GM12878 (cell line): ENCODE measurements at regions not wholly inside any gene's neighbourhood (a gene's known extent, or its start where the extent isn't known, plus 50 kb on each side); places are given as distances from the start of the nearest gene placed in this dataset.

ENCODE experiments used
- ATAC-seq: fragments of 200-7000 bp; cut with Tn5 transposase; 3 replicates; pipeline ENCODE4 v1.9.1; 2020; ENCODE audit warnings: mild to moderate bottlenecking, moderate library complexity
- BruUV-seq: library from RNA; stranded (reverse); fragments of 400-500 nt; replicated peaks from 2 replicates; lab custom pipeline; 2021; lab: Mats Ljungman, UMichigan
- CTCF ChIA-PET: fragments of 300-600 bp; sonication (Branson Sonifier 250); formaldehyde crosslinking; extraction: SDS; loops from one replicate; lab custom pipeline; 2021; ENCODE audit warnings: inconsistent platforms; lab: Yijun Ruan, JAX
- POLR2A ChIA-PET: fragments of 350-600 bp; formaldehyde crosslinking; extraction: SDS; loops from one replicate; lab custom pipeline; 2021; ENCODE audit warnings: inconsistent platforms; lab: Charles Lee
- RAD21 ChIA-PET: fragments of 300-600 bp; sonication (Branson Sonifier 250); formaldehyde crosslinking; loops from one replicate; lab custom pipeline; 2023; ENCODE audit warnings: antibody characterized with exemption; ENCODE audit not compliant: unreplicated experiment; lab: Charles Lee
- SMC1A ChIA-PET: fragments of 300-600 bp; sonication (Branson Sonifier 250); formaldehyde crosslinking; loops from one replicate; lab custom pipeline; 2023; ENCODE audit not compliant: unreplicated experiment, uncharacterized antibody; lab: Charles Lee
- DNase-seq: peaks from one replicate; pipeline ENCODE4 v3.0.0-alpha.2; 2011; ENCODE audit warnings: low read depth, low spot score
- FAIRE-seq: peaks from 3 replicates; lab custom pipeline; 2011; peaks lifted over from hg19 to GRCh38; lab: Jason Lieb, UNC
- H2AFZ ChIP-seq: 2 replicates; pipeline ENCODE4 v1.6.0; 2011; ENCODE audit warnings: low read depth, low read length, control low read depth; ENCODE audit not compliant: control insufficient read depth
- H3K27ac ChIP-seq: 2 replicates; pipeline ENCODE4 v1.5.1; 2011; ENCODE audit warnings: control low read depth; ENCODE audit not compliant: control insufficient read depth, insufficient read depth
- H3K27me3 ChIP-seq, 2 experiments: replicated peaks in 1 of 2; 2 replicates each; pipeline versions ENCODE4 v1.6.0 to v1.6.1; 2011; ENCODE audit warnings: low read length in 1 of 2; ENCODE audit not compliant: control insufficient read depth in 2 of 2, insufficient read depth in 2 of 2
- H3K36me3 ChIP-seq, 2 experiments: 2 replicates each; pipeline ENCODE4 v1.5.1; 2011; ENCODE audit warnings: low read length in 1 of 2; ENCODE audit not compliant: control insufficient read depth in 2 of 2, insufficient read depth in 2 of 2
- H3K4me1 ChIP-seq: 2 replicates; pipeline ENCODE4 v1.6.1; 2011; ENCODE audit warnings: mild to moderate bottlenecking, low read length, moderate library complexity, mixed read lengths; ENCODE audit not compliant: control insufficient read depth, insufficient read depth
- H3K4me2 ChIP-seq: 2 replicates; pipeline ENCODE4 v1.6.0; 2011; ENCODE audit warnings: control low read depth; ENCODE audit not compliant: control insufficient read depth, insufficient read depth
- H3K4me3 ChIP-seq: fragments of 200-600 bp; sonication (generic); 2 replicates; pipeline ENCODE4 v1.5.1; 2016
- H3K79me2 ChIP-seq: 2 replicates; pipeline ENCODE4 v1.6.0; 2011; ENCODE audit warnings: low read length; ENCODE audit not compliant: control insufficient read depth, insufficient read depth
- H3K9ac ChIP-seq: 2 replicates; pipeline ENCODE4 v1.8.0; 2011; ENCODE audit warnings: low read length, control low read depth, mixed read lengths; ENCODE audit not compliant: control insufficient read depth, insufficient read depth
- H3K9me3 ChIP-seq: replicated peaks from 3 replicates; pipeline ENCODE4 v1.5.1; 2011; ENCODE audit warnings: mild to moderate bottlenecking, low read length; ENCODE audit not compliant: control insufficient read depth, insufficient read depth
- H4K20me1 ChIP-seq: 2 replicates; pipeline ENCODE4 v1.6.0; 2011; ENCODE audit not compliant: control insufficient read depth, insufficient read depth
- CEBPZ ChIP-seq: fragments of 150-350 bp; IDR thresholded peaks from 2 replicates; pipeline ENCODE4 v1.6.1; 2016; ENCODE audit warnings: low read depth, low read length
- CREM ChIP-seq: IDR thresholded peaks from 2 replicates; pipeline ENCODE4 v1.6.1; 2014; ENCODE audit warnings: antibody characterized with exemption, low read depth
- E2F8 ChIP-seq: fragments of 450-650 bp; IDR thresholded peaks from 2 replicates; pipeline ENCODE4 v1.6.1; 2018; ENCODE audit warnings: mild to moderate bottlenecking, low read depth, moderate library complexity; ENCODE audit not compliant: partially characterized antibody
- JUND ChIP-seq: IDR thresholded peaks from 2 replicates; pipeline ENCODE4 v1.6.1; 2012; ENCODE audit warnings: low read depth, mild to moderate bottlenecking, low read length, improper control_type of control experiment, moderate library complexity
- PAX8 ChIP-seq: fragments of 450-650 bp; IDR thresholded peaks from 2 replicates; pipeline ENCODE4 v1.6.1; 2017; ENCODE audit warnings: mild to moderate bottlenecking, moderate library complexity
- POLR2A ChIP-seq: IDR thresholded peaks from 2 replicates; pipeline ENCODE4 v1.6.1; 2011; ENCODE audit warnings: low read depth, mild to moderate bottlenecking, low read length
- RUNX3 ChIP-seq: IDR thresholded peaks from 2 replicates; pipeline ENCODE4 v1.6.1; 2012; ENCODE audit warnings: low read length, inconsistent platforms
- SMARCA5 ChIP-seq: fragments of 450-650 bp; IDR thresholded peaks from 2 replicates; pipeline ENCODE4 v1.6.1; 2017; ENCODE audit warnings: mild to moderate bottlenecking
- TCF12 ChIP-seq: IDR thresholded peaks from 2 replicates; pipeline ENCODE4 v1.6.1; 2011; ENCODE audit warnings: low read depth, mild to moderate bottlenecking, low read length
- ZNF217 ChIP-seq: fragments of 450-650 bp; IDR thresholded peaks from 2 replicates; pipeline ENCODE4 v1.6.1; 2017; ENCODE audit warnings: antibody characterized with exemption, mild to moderate bottlenecking
- WGBS: methylation state at CpG from one replicate; pipeline ENCODE4 v1.1.6; 2016; ENCODE audit warnings: low lambda C conversion rate; ENCODE audit not compliant: insufficient replicate concordance, insufficient coverage; ENCODE audit errors: missing lambda C conversion rate; 5-methylcytosine and 5-hydroxymethylcytosine counted together
- in situ Hi-C: fragments of 300-500 bp; cut with MboI; formaldehyde crosslinking; loops from 9 replicates; pipeline ENCODE4 v1.14.3; 2018; ENCODE audit warnings: mixed read lengths
- intact Hi-C: fragments of 100-400 bp; cut with micrococcal nuclease; formaldehyde crosslinking; loops from one replicate; pipeline ENCODE4 v1.14.2; 2022; ENCODE audit not compliant: unreplicated experiment
- TF ChIP-seq, protein P1 (sequence below): fragments of 450-650 bp; IDR thresholded peaks from 2 replicates; pipeline ENCODE4 v1.6.1; 2017; ENCODE audit warnings: low read depth, mild to moderate bottlenecking, moderate library complexity

DNA sequence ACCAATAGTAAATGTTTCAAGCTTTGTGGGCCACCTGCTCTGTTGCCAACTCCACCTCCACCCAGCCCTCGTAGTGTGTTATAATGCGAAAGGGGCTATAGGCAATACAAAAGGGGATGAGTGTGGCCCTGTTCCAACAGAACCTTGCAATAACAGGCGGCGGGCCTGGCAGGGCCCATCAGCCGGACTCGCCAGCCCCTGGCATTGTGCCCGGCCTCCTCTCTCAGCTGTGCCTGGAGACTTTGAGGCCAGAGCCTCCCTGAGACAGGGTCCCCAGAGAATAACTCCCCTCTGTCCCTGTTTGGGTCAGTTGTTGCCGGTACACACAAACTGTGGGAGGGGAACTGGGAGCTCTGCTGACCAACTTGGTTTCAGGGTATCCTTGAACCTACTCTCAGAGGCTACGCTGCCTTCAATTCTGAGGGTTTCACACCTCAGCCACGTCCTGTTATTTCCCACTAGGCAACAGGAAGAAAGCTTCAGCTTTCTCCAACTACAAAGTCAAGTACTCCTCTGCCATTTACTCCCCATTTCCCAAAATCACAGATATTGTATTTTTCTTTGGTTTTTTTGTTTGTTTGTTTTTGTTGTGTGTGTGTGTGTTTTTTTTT is 58.0 kb upstream of the ZNF236 start:
- intact Hi-C loops, result no loop called here
- CTCF ChIA-PET, result interaction anchor here (0.8 kb wide), 1 partner anchor 39 kb away, joined by 3 read pairs; no protein-coding TSS in a partner anchor
- Histone ChIP-seq H3K9me3 (no peaks in the 10 kb centered on the region; the same call in 1 of the 3 replicates), H3K4me3 (no peak overlapping the region)
- RAD21 ChIA-PET, result no interaction called here
- POLR2A ChIA-PET, result no interaction called here
- WGBS, result 56% methylated on average over 10 of the region's 10 CpGs
- DNase-seq, result no peak
- TF ChIP-seq RUNX3 (no peak), CREM (no peak), ZNF217 (no peak)
- TF ChIP-seq, protein P1, sequence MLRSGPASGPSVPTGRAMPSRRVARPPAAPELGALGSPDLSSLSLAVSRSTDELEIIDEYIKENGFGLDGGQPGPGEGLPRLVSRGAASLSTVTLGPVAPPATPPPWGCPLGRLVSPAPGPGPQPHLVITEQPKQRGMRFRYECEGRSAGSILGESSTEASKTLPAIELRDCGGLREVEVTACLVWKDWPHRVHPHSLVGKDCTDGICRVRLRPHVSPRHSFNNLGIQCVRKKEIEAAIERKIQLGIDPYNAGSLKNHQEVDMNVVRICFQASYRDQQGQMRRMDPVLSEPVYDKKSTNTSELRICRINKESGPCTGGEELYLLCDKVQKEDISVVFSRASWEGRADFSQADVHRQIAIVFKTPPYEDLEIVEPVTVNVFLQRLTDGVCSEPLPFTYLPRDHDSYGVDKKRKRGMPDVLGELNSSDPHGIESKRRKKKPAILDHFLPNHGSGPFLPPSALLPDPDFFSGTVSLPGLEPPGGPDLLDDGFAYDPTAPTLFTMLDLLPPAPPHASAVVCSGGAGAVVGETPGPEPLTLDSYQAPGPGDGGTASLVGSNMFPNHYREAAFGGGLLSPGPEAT, result no peak
- TF ChIP-seq, all 136 proteins: peak for 0
- H3K79me2 ChIP-seq, result no peaks in the 10 kb centered on the region
- no TSS peak for BruUV-seq
- in situ Hi-C loops, result no loop called here
- H2AFZ ChIP-seq, result no peak overlapping the region
- no peak for FAIRE-seq
- H3K27ac ChIP-seq, result no peak overlapping the region
- no peaks in the 10 kb centered on the region for H3K36me3 ChIP-seq
- no peak overlapping the region for H3K4me2 ChIP-seq
- SMC1A ChIA-PET, result no interaction called here
- H3K4me1 ChIP-seq, result no peaks in the 10 kb centered on the region
- H3K27me3 ChIP-seq, result no peaks in the 10 kb centered on the region
- no peak overlapping the region for H3K9ac ChIP-seq
- H4K20me1 ChIP-seq, result no peaks in the 10 kb centered on the region
- no peak for ATAC-seq

DNA sequence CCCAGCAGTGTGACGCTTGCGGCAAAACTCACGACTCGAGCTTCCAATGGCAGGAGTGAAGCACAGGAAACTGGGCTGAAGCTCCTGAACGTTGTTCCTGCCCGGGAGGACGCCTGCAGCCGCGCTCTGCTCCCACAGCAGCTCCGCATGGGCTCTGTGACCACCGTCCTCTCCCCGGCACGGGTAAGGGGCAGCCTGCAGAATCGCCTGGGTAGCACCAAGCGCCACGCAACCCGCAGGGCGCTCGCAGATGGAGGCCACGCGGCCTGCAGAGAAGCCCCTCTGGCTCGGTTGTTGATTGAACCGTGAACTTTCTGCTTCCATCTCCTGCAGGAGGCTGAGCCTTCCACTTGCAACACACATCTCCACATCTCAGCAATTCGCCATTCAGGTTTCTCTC is 63.3 kb upstream of the ZNF236 start:
- intact Hi-C loops (no loop called here), in situ Hi-C loops (no loop called here)
- H3K9ac ChIP-seq, result no peak overlapping the region
- H4K20me1 ChIP-seq, result no peaks in the 10 kb centered on the region
- ChIA-PET CTCF (no interaction called here), POLR2A (no interaction called here), SMC1A (no interaction called here), RAD21 (no interaction called here)
- FAIRE-seq (no peak), DNase-seq (no peak), ATAC-seq (no peak)
- H3K4me3 ChIP-seq, result no peak overlapping the region
- no peaks in the 10 kb centered on the region for H3K36me3 ChIP-seq
- no peaks in the 10 kb centered on the region for H3K27me3 ChIP-seq
- H3K79me2 ChIP-seq, result no peaks in the 10 kb centered on the region
- no peak overlapping the region for H3K4me2 ChIP-seq
- H3K4me1 ChIP-seq, result no peaks in the 10 kb centered on the region
- H2AFZ ChIP-seq, result no peak overlapping the region
- 66% methylated on average over 24 of the region's 24 CpGs for WGBS
- BruUV-seq, result no TSS peak
- H3K27ac ChIP-seq, result no peak overlapping the region
- H3K9me3 ChIP-seq, result no peaks in the 10 kb centered on the region
- TF ChIP-seq SMARCA5 (no peak), PAX8 (no peak), TCF12 (no peak), E2F8 (no peak), CEBPZ (no peak), JUND (no peak), CREM (no peak), POLR2A (no peak)
